ENCODE measurements at regions not wholly inside any gene's neighbourhood (a gene's known extent, or its start where the extent isn't known, plus 50 kb on each side); places are given as distances from the start of the nearest gene placed in this dataset.
"Not testable (repeated sequence)": the region's sequence is repeated elsewhere in the genome, so short reads cannot be mapped to it uniquely, and the experiment has no call there.

DNA sequence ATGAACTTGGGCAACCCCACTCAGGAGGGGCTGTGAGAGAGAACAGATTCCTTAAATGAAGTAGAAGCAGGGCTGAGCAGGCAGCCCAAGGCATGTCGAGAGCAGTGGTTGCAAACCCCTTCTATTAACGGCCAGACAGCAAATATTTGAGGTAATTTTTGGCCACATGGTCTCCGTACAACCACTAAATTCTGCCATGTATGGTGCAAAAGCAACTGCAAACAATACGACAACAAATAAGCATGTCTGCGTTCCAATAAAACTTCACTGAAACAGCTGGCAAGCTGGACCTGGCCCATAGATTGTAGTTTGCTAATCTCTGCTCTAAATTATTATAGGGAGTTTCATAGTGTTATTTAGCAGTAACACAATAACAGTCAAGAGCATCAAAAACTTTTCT is 217.0 kb upstream of the ZNF521 start:
- no peak for DNase-seq (ENCODE audit: low read depth, low spot score)

- no peak for DNase-seq (ENCODE audit: low read depth, low spot score)
These were observed 212.1 kb upstream of the ZNF521 start for GRCh38 chr18:25563816-25564683.

DNA sequence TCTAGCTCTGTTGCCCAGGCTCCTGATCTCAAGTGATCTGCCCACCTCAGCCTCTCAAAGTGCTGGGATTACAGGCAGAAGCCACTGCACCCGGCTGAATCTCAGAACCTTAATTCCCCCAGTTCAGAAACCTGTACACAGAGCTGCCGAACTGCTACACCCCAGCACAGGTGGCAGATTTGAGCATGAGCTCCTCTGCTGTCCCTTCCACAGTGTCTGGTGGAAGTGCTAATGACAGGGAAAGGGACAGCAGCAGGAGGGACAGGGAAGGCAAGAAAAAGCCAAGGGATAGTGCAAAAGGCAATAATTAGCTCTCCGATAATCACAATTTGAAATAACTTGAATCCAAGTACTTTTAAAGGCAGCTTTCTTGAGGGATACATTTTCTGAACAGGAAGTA is 211.4 kb upstream of the ZNF521 start:
- no peak for DNase-seq (ENCODE audit: low read depth, low spot score)

DNA sequence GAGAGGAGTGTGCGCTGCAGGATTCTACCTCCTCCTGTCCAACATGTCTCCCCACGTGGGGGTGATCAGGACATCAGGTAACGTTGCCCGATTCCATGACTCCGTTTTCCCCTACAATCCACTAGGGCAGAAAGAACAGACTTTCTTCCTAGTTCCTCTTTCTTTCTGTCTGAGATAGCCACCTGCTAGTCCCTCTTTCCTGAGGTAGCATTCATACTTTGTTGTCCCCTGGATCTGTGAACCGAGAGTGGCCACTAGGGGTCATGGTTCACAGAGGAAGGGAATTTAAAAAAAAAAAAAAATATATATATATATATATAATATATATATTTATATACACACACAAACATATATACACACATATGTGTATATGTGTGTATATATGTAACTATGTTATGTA is 210.0 kb upstream of the ZNF521 start:
- DNase-seq (ENCODE audit: low read depth, low spot score): no peak

DNA sequence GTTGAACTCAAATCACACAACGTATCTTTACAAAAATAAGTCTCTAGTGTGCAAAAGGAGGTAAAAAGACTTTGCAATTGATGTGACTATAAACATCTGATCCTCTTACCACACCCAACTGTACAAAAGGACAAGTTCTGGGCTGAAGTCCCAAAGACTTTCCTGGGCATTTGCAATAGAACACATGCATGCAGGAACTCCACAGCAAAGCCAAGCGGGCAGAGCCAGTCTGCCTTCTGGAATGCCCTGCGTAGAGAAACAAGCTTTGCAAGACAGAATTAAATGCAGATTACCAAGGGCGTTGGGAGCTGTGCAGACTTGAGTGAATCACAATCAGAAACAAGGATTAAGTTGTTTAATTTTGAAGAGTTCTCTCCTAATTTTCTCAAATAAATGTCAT is 208.4 kb upstream of the ZNF521 start:
- no peak for DNase-seq (ENCODE audit: low read depth, low spot score)

GRCh38 chr18:25557011-25557410 is 205.0 kb upstream of the ZNF521 start:
- no peak for DNase-seq (ENCODE audit: low read depth, low spot score)

DNA sequence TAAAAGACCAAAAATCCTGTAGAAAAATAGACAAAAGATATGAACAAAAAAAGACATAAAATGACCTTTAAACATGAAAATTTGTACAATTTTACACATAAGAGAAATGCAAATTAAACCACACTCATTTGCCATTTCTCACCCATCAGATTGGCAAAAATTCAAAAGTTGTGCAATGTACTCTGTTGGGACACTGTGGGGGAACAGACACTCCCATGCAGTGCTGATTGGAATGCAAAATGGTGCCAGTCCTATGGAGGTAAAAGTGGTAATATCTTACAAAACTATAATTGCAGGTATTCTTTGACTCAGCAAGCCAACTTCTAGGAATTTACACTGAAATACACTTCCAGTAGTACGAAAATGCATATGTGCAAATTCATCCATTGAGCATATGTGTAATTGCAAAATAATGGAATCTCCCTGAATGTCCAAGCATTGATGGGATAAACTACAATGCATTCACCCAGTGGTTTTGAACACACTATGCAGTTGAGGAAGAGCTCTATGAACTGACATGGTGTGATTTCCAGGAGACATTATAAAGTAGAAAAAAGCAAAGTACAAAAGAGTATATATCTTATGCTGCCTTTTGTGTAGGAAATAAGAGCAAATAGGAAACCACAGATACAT is 201.8 kb upstream of the ZNF521 start:
- no peak for DNase-seq (ENCODE audit: low read depth, low spot score)

- DNase-seq (ENCODE audit: low read depth, low spot score): no peak
These were observed 192.8 kb upstream of the ZNF521 start for GRCh38 chr18:25544546-25545287.

DNA sequence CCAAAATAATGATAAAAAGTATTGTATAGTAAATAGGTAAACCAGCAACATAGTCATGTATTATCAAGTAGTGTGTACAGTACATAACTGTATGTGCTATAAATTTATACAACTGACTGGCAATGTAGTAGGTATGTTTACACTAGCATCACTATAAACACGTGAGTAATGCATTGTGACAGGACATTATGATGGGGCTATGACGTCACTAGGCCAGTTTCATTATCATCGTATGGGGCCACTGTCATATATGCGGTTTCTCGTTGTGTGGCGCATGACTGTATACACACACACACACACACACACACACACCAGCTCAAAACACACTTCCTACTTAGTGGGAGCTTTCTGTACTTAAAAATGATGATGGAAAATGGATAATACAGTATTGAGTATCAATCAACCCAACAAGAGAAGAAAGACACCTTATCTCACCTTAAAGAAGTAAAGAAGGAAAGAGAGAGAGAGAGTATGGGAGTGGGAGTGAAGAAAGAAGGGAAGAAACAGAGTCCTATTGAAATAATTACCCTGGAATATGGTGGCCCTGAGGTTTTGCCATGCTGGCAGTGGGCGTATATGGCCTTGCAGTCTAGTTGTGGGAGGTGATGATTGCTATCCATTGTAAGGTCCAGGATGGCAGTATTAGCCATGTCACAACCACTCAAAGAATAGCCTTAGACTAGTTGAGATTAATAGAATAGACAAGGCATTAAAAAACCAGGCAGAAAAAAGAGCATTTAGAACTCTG is 186.4 kb upstream of the ZNF521 start:
- DNase-seq (ENCODE audit: low read depth, low spot score): no peak

DNA sequence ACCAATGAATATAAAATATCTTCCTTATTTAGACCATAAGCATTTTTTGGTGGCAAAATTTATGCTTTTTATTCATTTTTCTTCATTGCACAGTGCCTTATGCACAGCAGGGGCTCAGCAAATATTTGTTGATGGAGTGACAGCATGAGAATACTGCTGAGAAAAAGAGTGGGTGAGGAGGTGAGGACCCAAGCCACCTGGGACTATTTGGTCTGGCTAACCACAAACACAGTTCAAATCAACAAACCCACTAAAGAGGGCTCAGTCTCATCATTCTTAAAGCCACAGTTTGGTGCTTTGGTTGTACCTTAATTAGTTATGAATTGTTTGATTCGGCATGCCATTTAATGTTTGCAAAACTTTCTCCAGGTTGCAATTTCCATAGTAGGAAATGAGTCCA is 183.5 kb upstream of the ZNF521 start:
- DNase-seq (ENCODE audit: low read depth, low spot score): no peak

DNA sequence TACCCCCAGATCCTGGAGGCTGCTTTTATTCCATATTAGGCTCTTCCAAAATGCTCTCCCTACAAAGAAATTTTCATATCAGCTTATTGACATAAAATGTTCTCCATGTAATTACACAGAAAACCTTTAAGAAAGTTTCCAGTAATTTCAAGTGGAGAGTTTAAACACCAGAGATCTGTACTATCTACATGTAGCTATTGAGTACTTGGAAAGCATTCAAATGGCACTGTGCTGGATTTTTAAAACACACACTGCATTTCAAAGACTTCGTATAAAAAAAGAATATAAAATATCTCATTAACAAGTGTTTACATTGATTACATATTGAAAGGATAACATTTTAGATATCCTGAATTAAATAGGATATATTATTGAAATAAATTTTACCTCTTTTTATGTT is 182.4 kb upstream of the ZNF521 start:
- DNase-seq (ENCODE audit: low read depth, low spot score): no peak

DNA sequence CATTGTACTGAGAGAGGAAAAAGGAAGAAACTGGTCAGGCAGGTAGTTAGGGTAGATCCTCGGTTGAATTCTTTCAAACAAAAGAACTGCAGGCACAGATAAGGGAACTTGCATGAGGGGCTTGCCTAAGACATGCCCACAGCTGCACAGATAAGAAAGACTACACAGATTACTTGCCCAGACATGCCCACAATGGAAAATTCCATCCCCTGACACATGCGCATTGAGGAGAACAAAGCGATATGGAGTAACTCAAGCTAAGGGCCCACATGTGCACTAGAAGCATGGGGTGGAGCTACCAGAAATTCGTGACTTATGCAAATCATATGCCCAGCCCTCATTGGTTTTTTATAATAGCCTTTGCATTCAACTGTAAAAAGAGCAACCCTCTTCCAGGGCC is 181.3 kb upstream of the ZNF521 start:
- DNase-seq (ENCODE audit: low read depth, low spot score): no peak

DNA sequence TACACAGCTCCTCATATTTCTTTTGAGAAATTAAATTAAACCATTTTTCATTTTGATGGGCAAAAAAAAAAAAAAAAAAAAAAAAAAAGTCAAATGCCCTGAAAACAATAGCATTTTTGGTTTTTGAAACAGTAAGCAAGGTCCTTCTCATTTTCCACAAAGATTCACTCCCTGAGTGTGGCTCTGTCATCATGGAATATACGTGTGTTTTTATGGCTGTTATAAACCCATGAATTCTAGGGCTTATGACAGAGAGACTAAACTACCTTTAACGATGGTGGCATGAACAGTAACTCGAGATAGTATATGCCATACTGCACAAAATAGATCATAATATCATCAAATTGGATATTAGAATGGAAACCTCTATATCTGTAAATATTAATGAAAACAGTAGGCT is 179.2 kb upstream of the ZNF521 start:
- no peak for DNase-seq (ENCODE audit: low read depth, low spot score)

DNA sequence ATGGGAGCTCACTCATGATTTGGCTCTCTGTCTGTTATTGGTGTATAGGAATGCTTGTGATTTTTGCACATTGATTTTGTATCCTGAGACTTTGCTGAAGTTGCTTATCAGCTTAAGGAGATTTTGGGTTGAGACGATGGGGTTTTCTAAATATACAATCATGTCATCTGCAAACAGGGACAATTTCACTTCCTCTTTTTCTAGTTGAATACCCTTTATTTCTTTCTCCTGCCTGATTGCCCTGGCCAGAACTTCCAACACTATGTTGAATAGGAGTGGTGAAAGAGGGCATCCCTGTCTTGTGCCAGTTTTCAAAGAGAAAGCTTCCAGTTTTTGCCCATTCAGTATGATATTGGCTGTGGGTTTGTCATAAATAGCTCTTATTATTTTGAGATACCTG is 173.8 kb upstream of the ZNF521 start:
- not testable (repeated sequence) for DNase-seq (ENCODE audit: low read depth, low spot score)

GRCh38 chr18:25518716-25519053 is 166.7 kb upstream of the ZNF521 start:
- DNase-seq (ENCODE audit: low read depth, low spot score): no peak

- no peak for DNase-seq (ENCODE audit: low read depth, low spot score)
These were observed 166.1 kb upstream of the ZNF521 start for GRCh38 chr18:25517881-25518715.

- no peak for DNase-seq (ENCODE audit: low read depth, low spot score)
These were observed 165.0 kb upstream of the ZNF521 start for GRCh38 chr18:25516747-25517498.

DNA sequence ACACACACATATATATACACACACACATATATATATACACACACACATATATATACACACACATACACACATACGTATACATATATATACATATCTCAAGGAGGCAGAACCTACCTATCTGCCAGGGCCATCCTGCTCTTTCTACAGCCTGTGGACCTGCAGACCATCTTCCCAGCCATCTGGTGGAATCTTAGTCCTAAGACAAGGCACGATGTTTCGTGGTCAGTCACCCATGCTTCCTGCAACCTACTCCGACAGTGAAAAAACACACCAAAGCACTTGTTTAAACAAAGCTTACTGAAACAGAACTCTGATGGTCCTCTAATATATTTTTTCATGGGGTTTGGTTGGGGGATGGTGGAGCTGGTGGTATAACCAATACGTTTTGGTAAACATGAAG is 164.2 kb upstream of the ZNF521 start:
- DNase-seq (ENCODE audit: low read depth, low spot score): no peak

DNA sequence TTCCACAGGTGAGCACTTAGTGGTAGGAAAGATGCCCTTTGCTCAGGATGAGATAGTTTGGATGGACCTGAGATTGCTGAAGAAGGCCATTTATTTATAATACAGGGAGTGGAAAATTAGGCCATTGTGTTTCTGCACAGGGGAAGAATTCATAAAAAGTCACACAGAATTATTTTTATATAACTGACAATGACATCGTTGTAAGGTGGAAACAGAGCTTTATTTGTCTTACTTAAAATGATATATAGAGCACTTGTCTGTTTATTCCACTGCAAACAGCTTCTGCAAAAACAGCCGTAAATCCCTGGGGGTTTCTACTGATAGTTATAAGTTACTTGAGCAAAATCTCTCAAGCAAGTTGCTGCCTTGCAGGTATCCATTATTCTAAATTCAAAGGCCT is 158.1 kb upstream of the ZNF521 start:
- DNase-seq (ENCODE audit: low read depth, low spot score): no peak

- DNase-seq (ENCODE audit: low read depth, low spot score): peak; percentile 12
These were observed 151.7 kb upstream of the ZNF521 start for GRCh38 chr18:25503567-25504081.

Measured in brain pericyte (primary cell).